Stimulated activated CD4-positive, alpha-beta T cell treated with anti-CD3 and anti-CD28 coated beads, Interleukin-12 subunit alpha, Interleukin-12 subunit beta, amount 100 ng/mL, for 4 hours (primary cell): ENCODE measurements at regions not wholly inside any gene's neighbourhood (a gene's known extent, or its start where the extent isn't known, plus 50 kb on each side); places are given as distances from the start of the nearest gene placed in this dataset.

ENCODE experiments used
- DNase-seq: peaks from one replicate; pipeline ENCODE4 v3.0.0-alpha.2; 2020

GRCh38 chr12:93180566-93180965, 197.2 kb upstream of the NUDT4 start:
- no peak for DNase-seq

- no peak for DNase-seq
These were observed 196.2 kb upstream of the NUDT4 start for GRCh38 chr12:93181409-93181965.

- no peak for DNase-seq
These were observed 193.6 kb upstream of the NUDT4 start for GRCh38 chr12:93183940-93184671.

- DNase-seq: no peak
These were observed 192.9 kb upstream of the NUDT4 start for GRCh38 chr12:93184672-93185368.

GRCh38 chr12:93185369-93185741, 192.4 kb upstream of the NUDT4 start:
- DNase-seq: no peak

- DNase-seq: no peak
These were observed 191.6 kb upstream of the NUDT4 start for GRCh38 chr12:93186131-93186530.

- no peak for DNase-seq
These were observed 191.1 kb upstream of the NUDT4 start for GRCh38 chr12:93186621-93187020.

- no peak for DNase-seq
These were observed 186.3 kb upstream of the NUDT4 start for GRCh38 chr12:93191423-93191822.

GRCh38 chr12:93191956-93192355, 185.8 kb upstream of the NUDT4 start:
- DNase-seq: no peak

- DNase-seq: no peak
These were observed 184.8 kb upstream of the NUDT4 start for GRCh38 chr12:93192878-93193277.

GRCh38 chr12:93195511-93195910, 182.2 kb upstream of the NUDT4 start:
- DNase-seq: no peak

- DNase-seq: no peak
These were observed 180.6 kb upstream of the NUDT4 start for GRCh38 chr12:93197067-93197593.

- DNase-seq: no peak
These were observed 179.6 kb upstream of the NUDT4 start for GRCh38 chr12:93198086-93198485.

GRCh38 chr12:93199831-93200236, 177.9 kb upstream of the NUDT4 start:
- no peak for DNase-seq

- no peak for DNase-seq
These were observed 177.3 kb upstream of the NUDT4 start for GRCh38 chr12:93200291-93200917.

- DNase-seq: no peak
These were observed 175.7 kb upstream of the NUDT4 start for GRCh38 chr12:93201990-93202389.

- no peak for DNase-seq
These were observed 175.0 kb upstream of the NUDT4 start for GRCh38 chr12:93202688-93203087.

- DNase-seq: no peak
These were observed 174.4 kb upstream of the NUDT4 start for GRCh38 chr12:93203361-93203760.

- no peak for DNase-seq
These were observed 172.8 kb upstream of the NUDT4 start for GRCh38 chr12:93204896-93205295.

- no peak for DNase-seq
These were observed 172.4 kb upstream of the NUDT4 start for GRCh38 chr12:93205361-93205760.

GRCh38 chr12:93208011-93208410, 169.7 kb upstream of the NUDT4 start:
- DNase-seq: no peak

- no peak for DNase-seq
These were observed 163.0 kb upstream of the NUDT4 start for GRCh38 chr12:93214523-93215289.

- no peak for DNase-seq
These were observed 162.4 kb upstream of the NUDT4 start for GRCh38 chr12:93215290-93215678.
